Aorta (tissue), 5 donors: ENCODE measurements at regions not wholly inside any gene's neighbourhood (a gene's known extent, or its start where the extent isn't known, plus 50 kb on each side); places are given as distances from the start of the nearest gene placed in this dataset.

ENCODE experiments used
- ATAC-seq: fragments of 200-7000 bp; cut with Tn5 transposase; one replicate; pipeline ENCODE4 v1.9.1; 2022; ENCODE audit warnings: moderate library complexity; ENCODE audit not compliant: low FRiP score
- DNase-seq, 2 donors: peaks; one replicate each; pipeline ENCODE4 v3.0.0-alpha.2; 2020
- H3K27ac ChIP-seq, 2 donors: one replicate each; pipeline ENCODE4 v1.5.1; 2013; ENCODE audit warnings: low read length in 2 of 2, mild to moderate bottlenecking in 2 of 2, moderate library complexity in 2 of 2, control low read depth in 1 of 2, inconsistent platforms in 1 of 2, low read depth in 1 of 2
- H3K27me3 ChIP-seq, 2 donors: one replicate each; pipeline ENCODE4 v1.6.1; 2013; ENCODE audit warnings: control low read depth in 1 of 2, low read length in 1 of 2, mild to moderate bottlenecking in 1 of 2, moderate library complexity in 1 of 2; ENCODE audit not compliant: insufficient read depth in 2 of 2, control insufficient read depth in 1 of 2
- H3K36me3 ChIP-seq, 2 donors: one replicate each; pipeline ENCODE4 v1.6.1; 2013; ENCODE audit warnings: control low read depth in 1 of 2, low read length in 1 of 2, mild to moderate bottlenecking in 1 of 2; ENCODE audit not compliant: insufficient read depth in 2 of 2, control insufficient read depth in 1 of 2
- H3K4me1 ChIP-seq, 2 donors: one replicate each; pipeline ENCODE4 v1.6.1; 2013; ENCODE audit warnings: low read length in 2 of 2, control low read depth in 1 of 2, mild to moderate bottlenecking in 1 of 2, moderate library complexity in 1 of 2; ENCODE audit not compliant: insufficient read depth in 2 of 2, control insufficient read depth in 1 of 2
- H3K4me3 ChIP-seq, 2 donors: one replicate each; pipeline ENCODE4 v1.5.1; 2013; ENCODE audit warnings: low read length in 2 of 2, control low read depth in 1 of 2, mild to moderate bottlenecking in 1 of 2
- H3K9me3 ChIP-seq: one replicate; pipeline ENCODE4 v1.6.1; 2013; ENCODE audit warnings: mild to moderate bottlenecking, low read length; ENCODE audit not compliant: control insufficient read depth
- WGBS, 2 donors: extraction: QIAGEN DNeasy Blood & Tissue Kit; methylation state at CpG; one replicate each; pipeline ENCODE4 v1.1.7; 2013; 5-methylcytosine and 5-hydroxymethylcytosine counted together
- intact Hi-C, 2 donors: fragments of 100-400 bp; cut with DNase I; formaldehyde crosslinking; loops; one replicate each; pipeline versions ENCODE4 v1.14.2 to v1.15.0; 2022
- donor health status: healthy with polysubstance abuse.
- donor health status: Bipolar disorder and iron deficiency.
- donor health status: DM: no; HTN: no; CAD: no.
- donor health status: DM: no; HTN: no; CAD: no.
- donor health status: DM: yes; HTN: yes; CAD: no.

DNA sequence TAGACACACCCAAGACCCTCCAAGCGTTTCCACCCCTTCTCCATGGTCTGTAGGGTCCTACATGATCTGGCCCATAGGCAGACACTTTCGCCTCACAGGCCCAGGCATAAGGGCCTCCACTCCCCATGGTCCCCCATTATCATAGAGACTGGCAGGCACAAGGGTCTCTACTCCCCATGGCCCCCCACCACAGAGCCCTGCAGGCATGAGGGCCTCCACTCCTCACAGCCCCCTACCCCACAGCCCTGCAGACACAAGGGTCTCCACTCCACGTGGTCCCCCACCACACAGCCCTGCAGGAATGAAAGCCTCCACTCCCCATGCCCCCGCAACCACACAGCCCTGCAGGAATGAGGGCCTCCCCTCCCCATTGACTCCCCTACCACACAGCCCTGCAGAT is 159.7 kb upstream of the AGAP1 start:
- Histone ChIP-seq H3K27me3 (no peaks in the 10 kb centered on the region), H3K4me1 (no peaks in the 10 kb centered on the region), H3K27ac (no peak overlapping the region), H3K36me3 (no peaks in the 10 kb centered on the region), H3K9me3 (peaks cover 8% of the 10 kb centered on the region), H3K4me3 (no peak overlapping the region)
- WGBS, 2 donors: 70 to 71% methylated on average over 4 of the region's 4 CpGs
- ATAC-seq: peak; percentile 19
- DNase-seq: no peak
- intact Hi-C loops: no loop called here

DNA sequence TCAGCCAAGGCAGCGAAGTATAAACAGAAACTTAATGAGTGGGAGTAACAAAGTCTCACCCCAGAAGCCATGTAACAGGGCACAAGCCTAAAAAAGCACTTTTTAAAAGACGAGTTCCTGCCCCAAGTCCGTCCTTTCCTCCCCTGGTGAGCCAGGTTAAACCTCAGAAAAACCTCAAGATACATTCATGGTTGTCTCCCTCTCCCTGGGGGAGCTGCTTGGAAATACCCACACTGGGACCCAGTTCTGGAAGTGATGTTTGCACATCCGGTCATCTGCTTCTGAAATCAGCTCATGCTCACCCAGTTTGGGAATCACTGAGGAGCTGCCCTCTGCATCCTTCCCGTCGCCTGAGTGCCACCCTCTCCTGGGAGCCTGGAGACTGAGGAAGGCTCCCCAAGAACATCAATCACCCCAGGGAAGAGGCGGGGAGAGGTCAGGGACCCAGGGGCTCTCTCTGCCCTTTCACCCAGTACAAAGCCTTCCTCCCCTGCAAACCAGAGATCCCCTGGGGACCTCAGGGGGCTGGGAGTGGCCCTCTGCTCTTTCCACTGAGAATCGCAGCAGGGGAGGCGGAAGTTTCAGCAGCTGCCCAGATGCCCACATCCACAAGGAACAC is 150.6 kb upstream of the AGAP1 start:
- no peak overlapping the region for H3K27ac ChIP-seq
- no peaks in the 10 kb centered on the region for H3K36me3 ChIP-seq
- peaks cover 7% of the 10 kb centered on the region for H3K9me3 ChIP-seq
- DNase-seq (no peak), ATAC-seq (no peak)
- no peaks in the 10 kb centered on the region for H3K27me3 ChIP-seq
- H3K4me3 ChIP-seq: no peak overlapping the region
- H3K4me1 ChIP-seq: no peaks in the 10 kb centered on the region
- intact Hi-C loops: no loop called here
- 56 to 62% methylated on average over 9 of the region's 9 CpGs for WGBS, 2 donors

- DNase-seq (no peak), ATAC-seq (no peak)
- WGBS, 2 donors: 34 to 42% methylated on average over 10 of the region's 10 CpGs
- Histone ChIP-seq H3K9me3 (peaks cover 7% of the 10 kb centered on the region), H3K27me3 (no peaks in the 10 kb centered on the region), H3K4me3 (no peak overlapping the region), H3K27ac (no peak overlapping the region), H3K4me1 (no peaks in the 10 kb centered on the region), H3K36me3 (no peaks in the 10 kb centered on the region)
- intact Hi-C loops: no loop called here
Measured at GRCh38 chr2:235343869-235344268, 150.0 kb upstream of the AGAP1 start.

DNA sequence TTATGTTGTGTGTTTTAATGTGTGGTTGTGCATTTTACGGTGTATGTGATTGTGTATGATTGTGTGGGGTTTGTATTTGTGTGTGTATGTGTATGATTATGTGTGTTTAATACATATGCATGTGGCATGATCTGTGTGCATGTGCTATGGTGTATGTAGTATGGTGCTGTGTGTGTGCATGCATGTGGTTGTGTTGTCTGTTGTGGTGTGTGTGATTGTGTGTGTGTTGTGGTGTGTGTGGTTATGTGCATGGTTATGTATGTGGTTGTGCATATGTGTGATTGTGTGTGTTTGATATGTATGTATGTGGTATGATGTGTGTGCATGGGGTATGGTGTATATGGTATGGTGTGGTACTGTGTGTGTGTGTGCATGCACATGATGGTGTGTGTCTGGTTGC is 148.1 kb upstream of the AGAP1 start:
- no peaks in the 10 kb centered on the region for H3K4me1 ChIP-seq
- no peaks in the 10 kb centered on the region for H3K36me3 ChIP-seq
- H3K27ac ChIP-seq: no peak overlapping the region
- H3K27me3 ChIP-seq: no peaks in the 10 kb centered on the region
- intact Hi-C loops: no loop called here
- H3K4me3 ChIP-seq: no peak overlapping the region
- DNase-seq (no peak), ATAC-seq (no peak)
- peaks cover 6% of the 10 kb centered on the region for H3K9me3 ChIP-seq
- 89 to 100% methylated on average over 1 of the region's 1 CpG for WGBS, 2 donors

- Histone ChIP-seq H3K9me3 (peaks cover 6% of the 10 kb centered on the region), H3K4me1 (no peaks in the 10 kb centered on the region), H3K36me3 (no peaks in the 10 kb centered on the region), H3K27me3 (no peaks in the 10 kb centered on the region), H3K4me3 (no peak overlapping the region), H3K27ac (no peak overlapping the region)
- 80 to 81% methylated on average over 8 of the region's 8 CpGs for WGBS, 2 donors
- intact Hi-C loops: no loop called here
- DNase-seq (no peak), ATAC-seq (no peak)
Measured at GRCh38 chr2:235347691-235348090, 146.2 kb upstream of the AGAP1 start.

- no peaks in the 10 kb centered on the region for H3K27me3 ChIP-seq
- H3K27ac ChIP-seq: no peak overlapping the region
- H3K36me3 ChIP-seq: no peaks in the 10 kb centered on the region
- intact Hi-C loops: no loop called here
- DNase-seq (no peak), ATAC-seq (no peak)
- no peaks in the 10 kb centered on the region for H3K4me1 ChIP-seq
- no peak overlapping the region for H3K4me3 ChIP-seq
- 79 to 83% methylated on average over 8 of the region's 8 CpGs for WGBS, 2 donors
- peaks cover 6% of the 10 kb centered on the region for H3K9me3 ChIP-seq
Measured at GRCh38 chr2:235348329-235348728, 145.5 kb upstream of the AGAP1 start.

- Histone ChIP-seq H3K36me3 (no peaks in the 10 kb centered on the region), H3K9me3 (peaks cover 5% of the 10 kb centered on the region), H3K4me1 (no peaks in the 10 kb centered on the region), H3K27me3 (no peaks in the 10 kb centered on the region), H3K4me3 (no peak overlapping the region), H3K27ac (no peak overlapping the region)
- DNase-seq (no peak), ATAC-seq (no peak)
- intact Hi-C loops: no loop called here
- WGBS, 2 donors: 87 to 92% methylated on average over 4 of the region's 4 CpGs
Measured at GRCh38 chr2:235350234-235350633, 143.6 kb upstream of the AGAP1 start.

DNA sequence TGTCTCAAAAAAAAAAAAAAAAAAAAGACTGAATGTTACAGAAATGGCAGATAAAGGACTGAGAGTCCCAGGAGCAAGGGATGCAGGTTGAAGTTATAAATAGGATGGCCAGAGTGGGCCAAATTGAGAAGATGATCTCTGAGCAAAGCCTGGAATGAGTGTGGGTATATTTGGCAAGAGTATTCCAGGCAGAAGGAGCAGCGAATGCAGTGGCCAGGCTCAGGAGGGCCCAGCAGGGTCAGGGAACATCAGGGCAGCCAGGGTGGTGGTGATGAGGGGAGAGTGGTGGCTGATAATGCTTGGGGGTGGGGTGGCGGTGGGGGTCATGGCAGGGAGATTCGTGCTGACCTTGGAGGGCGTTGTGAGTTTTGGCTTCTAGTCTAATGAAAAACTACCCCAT is 141.3 kb upstream of the AGAP1 start:
- Histone ChIP-seq H3K36me3 (no peaks in the 10 kb centered on the region), H3K27me3 (no peaks in the 10 kb centered on the region), H3K9me3 (peaks cover 1% of the 10 kb centered on the region), H3K4me3 (no peak overlapping the region), H3K27ac (no peak overlapping the region), H3K4me1 (no peaks in the 10 kb centered on the region)
- intact Hi-C loops: no loop called here
- ATAC-seq (no peak), DNase-seq (no peak)
- 67% methylated on average over 4 of the region's 4 CpGs for WGBS, 2 donors

DNA sequence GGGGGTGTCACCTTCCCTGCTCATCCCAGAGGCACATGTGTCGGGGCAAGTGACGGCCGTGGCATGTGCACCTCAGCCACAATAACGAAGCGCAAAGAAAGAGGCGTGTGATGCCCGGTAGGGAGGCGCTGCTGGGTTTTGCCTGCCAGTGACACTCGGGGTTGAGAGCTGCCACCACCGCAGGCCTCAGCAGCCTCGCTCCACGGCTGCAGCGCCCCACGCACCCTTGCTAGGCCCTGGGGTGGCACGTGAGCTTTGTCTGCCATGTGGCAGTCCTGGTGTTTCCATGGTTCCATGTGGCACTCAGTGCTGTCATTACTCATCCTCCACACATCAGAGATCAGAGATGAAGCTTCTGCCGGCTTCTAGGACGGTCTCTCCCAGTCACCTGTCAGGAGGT is 136.0 kb upstream of the AGAP1 start:
- intact Hi-C loops: no loop called here
- Histone ChIP-seq H3K36me3 (no peaks in the 10 kb centered on the region), H3K27ac (no peak overlapping the region), H3K4me1 (no peaks in the 10 kb centered on the region), H3K4me3 (no peak overlapping the region), H3K9me3 (no peaks in the 10 kb centered on the region), H3K27me3 (no peaks in the 10 kb centered on the region)
- 91 to 92% methylated on average over 17 of the region's 17 CpGs for WGBS, 2 donors
- DNase-seq (no peak), ATAC-seq (peak; percentile 17)
